Body of pancreas (tissue), 4 donors: ENCODE measurements at regions not wholly inside any gene's neighbourhood (a gene's known extent, or its start where the extent isn't known, plus 50 kb on each side); places are given as distances from the start of the nearest gene placed in this dataset.

Experiments used
- POLR2A ChIP-seq, 3 donors: fragments of 450-650 bp; IDR thresholded peaks; one replicate each; pipeline ENCODE4 v1.6.1; 2016; ENCODE audit warnings: antibody characterized with exemption in 3 of 3, mild to moderate bottlenecking in 2 of 3
- TF ChIP-seq, protein P1 (sequence below), 7 experiments: fragments of 450-650 bp in 4 of 7; fragments of 200-600 bp in 3 of 7; sonication (generic) in 3 of 7; IDR thresholded peaks; one replicate each; pipeline ENCODE4 v1.5.1; 2016 to 2019; ENCODE audit warnings: antibody characterized with exemption in 7 of 7

DNA sequence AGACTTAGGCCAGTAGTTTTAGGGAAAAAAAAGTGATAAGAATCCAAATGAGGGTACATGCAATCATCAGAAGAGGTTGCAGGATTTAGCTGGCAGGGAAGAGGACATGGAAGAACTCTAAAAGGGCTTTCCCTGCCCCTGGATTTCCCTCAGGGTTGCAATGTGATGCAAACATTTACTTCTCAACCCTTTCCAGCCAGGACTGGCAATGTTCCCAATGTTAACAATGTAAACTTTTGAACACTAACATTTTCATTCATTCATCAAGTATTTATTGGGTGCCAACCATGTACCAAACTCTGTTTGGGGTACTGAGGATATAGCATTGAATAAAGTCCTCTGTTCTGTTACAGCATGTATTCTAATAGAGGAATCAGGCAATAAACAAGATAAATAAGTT, 349.4 kb upstream of the LRRC3B start:
- TF ChIP-seq, protein P1, sequence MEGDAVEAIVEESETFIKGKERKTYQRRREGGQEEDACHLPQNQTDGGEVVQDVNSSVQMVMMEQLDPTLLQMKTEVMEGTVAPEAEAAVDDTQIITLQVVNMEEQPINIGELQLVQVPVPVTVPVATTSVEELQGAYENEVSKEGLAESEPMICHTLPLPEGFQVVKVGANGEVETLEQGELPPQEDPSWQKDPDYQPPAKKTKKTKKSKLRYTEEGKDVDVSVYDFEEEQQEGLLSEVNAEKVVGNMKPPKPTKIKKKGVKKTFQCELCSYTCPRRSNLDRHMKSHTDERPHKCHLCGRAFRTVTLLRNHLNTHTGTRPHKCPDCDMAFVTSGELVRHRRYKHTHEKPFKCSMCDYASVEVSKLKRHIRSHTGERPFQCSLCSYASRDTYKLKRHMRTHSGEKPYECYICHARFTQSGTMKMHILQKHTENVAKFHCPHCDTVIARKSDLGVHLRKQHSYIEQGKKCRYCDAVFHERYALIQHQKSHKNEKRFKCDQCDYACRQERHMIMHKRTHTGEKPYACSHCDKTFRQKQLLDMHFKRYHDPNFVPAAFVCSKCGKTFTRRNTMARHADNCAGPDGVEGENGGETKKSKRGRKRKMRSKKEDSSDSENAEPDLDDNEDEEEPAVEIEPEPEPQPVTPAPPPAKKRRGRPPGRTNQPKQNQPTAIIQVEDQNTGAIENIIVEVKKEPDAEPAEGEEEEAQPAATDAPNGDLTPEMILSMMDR (IDR thresholded peaks at IDR 0.05), result no peak
- TF ChIP-seq POLR2A (IDR thresholded peaks at IDR 0.05), result no peak
